ENCODE measurements at regions not wholly inside any gene's neighbourhood (a gene's known extent, or its start where the extent isn't known, plus 50 kb on each side); places are given as distances from the start of the nearest gene placed in this dataset.
"Not testable (repeated sequence)": the region's sequence is repeated elsewhere in the genome, so short reads cannot be mapped to it uniquely, and the experiment has no call there.

DNA sequence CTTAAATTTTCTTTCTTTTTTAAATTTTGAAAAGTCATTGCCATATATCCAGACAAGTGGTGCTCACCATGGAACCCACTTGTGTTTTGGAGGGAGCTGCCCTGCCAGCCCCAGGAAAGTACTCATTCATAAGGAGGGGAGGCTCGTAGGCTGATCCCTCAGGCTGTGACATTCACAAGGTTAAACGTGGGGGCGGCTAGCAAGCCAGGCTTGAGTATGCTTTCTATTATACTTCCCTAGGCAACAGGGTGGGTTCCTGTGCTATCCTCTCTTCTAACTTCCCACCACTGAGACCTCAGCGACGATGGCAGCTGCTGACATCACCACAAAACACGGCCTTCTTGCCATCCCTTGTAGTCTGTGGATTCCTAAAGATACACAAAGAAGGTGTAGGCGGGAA is 160.5 kb upstream of the C2CD4B start:
- H3K9me3 ChIP-seq = no peaks in the 10 kb centered on the region
- no peaks in the 10 kb centered on the region for H3K27me3 ChIP-seq
- no peaks in the 10 kb centered on the region for H3K4me1 ChIP-seq
- TF ChIP-seq, protein P1, sequence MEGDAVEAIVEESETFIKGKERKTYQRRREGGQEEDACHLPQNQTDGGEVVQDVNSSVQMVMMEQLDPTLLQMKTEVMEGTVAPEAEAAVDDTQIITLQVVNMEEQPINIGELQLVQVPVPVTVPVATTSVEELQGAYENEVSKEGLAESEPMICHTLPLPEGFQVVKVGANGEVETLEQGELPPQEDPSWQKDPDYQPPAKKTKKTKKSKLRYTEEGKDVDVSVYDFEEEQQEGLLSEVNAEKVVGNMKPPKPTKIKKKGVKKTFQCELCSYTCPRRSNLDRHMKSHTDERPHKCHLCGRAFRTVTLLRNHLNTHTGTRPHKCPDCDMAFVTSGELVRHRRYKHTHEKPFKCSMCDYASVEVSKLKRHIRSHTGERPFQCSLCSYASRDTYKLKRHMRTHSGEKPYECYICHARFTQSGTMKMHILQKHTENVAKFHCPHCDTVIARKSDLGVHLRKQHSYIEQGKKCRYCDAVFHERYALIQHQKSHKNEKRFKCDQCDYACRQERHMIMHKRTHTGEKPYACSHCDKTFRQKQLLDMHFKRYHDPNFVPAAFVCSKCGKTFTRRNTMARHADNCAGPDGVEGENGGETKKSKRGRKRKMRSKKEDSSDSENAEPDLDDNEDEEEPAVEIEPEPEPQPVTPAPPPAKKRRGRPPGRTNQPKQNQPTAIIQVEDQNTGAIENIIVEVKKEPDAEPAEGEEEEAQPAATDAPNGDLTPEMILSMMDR (IDR thresholded peaks at IDR 0.05) = no peak
- H3K36me3 ChIP-seq = no peaks in the 10 kb centered on the region
- intact Hi-C loops (cut with DNase I) = no loop called here
- H3K27ac ChIP-seq = no peak overlapping the region
- no peak for DNase-seq (ENCODE audit: low spot score in 2 of 2)
- H3K4me3 ChIP-seq = no peak overlapping the region

DNA sequence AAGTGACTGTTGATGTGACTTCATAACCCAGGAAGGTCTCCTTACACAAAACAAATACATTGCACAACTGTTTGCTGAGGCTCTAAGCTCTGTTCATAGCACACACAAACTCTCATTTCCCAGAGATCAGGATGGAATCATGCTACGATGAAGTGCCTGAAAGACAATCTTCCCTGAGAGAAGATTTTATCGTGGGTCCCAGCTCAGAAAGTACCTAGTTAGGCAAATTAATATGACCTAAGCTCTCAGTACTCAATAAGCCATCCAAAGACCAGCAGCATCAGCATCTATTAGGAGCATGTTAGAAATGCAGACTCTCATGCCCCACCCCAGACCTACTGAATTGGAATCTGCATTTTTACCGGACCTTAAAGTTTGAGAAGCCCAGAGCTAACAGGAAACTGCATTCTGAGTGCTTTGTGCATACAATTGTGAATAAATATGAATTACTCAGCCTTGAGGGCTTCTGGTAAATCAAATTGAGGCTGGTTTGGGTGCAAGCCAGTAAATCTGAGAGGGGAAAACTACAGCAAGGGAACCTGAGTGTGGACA is 161.5 kb upstream of the C2CD4B start:
- Histone ChIP-seq H3K9me3 (no peaks in the 10 kb centered on the region), H3K27me3 (no peaks in the 10 kb centered on the region), H3K36me3 (no peaks in the 10 kb centered on the region), H3K4me3 (no peak overlapping the region), H3K4me1 (no peaks in the 10 kb centered on the region), H3K27ac (no peak overlapping the region)
- intact Hi-C loops (cut with DNase I) = no loop called here
- DNase-seq (ENCODE audit: low spot score in 2 of 2) = no peak
- TF ChIP-seq, protein P1 (IDR thresholded peaks at IDR 0.05) = no peak

DNA sequence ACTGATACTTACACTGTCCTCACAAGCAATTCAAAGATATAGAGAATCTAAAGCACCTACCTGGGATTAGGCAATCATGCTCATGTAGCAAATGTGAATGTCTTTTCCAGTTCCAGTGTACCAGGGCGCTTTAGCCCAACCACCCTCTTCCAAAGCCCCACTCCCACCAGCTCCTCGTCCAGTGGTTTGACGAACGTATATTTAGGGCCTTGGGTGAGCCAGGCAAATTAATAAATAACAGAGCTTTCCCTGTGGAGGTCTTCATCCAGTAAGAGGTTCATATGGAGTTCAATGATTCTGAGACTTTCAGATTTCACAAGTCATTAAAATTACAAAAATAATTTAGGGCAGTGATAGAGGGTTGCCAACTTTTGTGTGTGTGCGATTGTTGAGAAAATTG is 162.3 kb upstream of the C2CD4B start:
- Histone ChIP-seq H3K4me3 (no peak overlapping the region), H3K9me3 (no peaks in the 10 kb centered on the region), H3K27ac (no peak overlapping the region), H3K27me3 (no peaks in the 10 kb centered on the region), H3K36me3 (no peaks in the 10 kb centered on the region), H3K4me1 (no peaks in the 10 kb centered on the region)
- TF ChIP-seq, protein P1 (IDR thresholded peaks at IDR 0.05) = no peak
- intact Hi-C loops (cut with DNase I) = no loop called here
- no peak for DNase-seq (ENCODE audit: low spot score in 2 of 2)

DNA sequence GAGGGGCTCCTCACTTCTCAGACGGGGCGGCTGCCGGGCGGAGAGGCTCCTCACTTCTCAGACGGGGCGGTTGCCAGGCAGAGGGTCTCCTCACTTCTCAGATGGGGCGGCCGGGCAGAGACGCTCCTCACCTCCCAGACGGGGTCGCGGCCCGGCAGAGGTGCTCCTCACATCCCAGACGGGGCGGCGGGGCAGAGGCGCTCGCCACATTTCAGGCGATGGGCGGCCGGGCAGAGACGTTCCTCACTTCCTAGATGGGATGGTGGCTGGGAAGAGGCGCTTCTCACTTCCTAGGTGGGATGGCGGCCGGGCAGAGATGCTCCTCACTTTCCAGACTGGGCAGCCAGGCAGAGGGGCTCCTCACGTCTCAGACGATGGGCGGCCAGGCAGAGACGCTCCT is 167.4 kb upstream of the C2CD4B start:
- intact Hi-C loops (cut with DNase I) = not testable (repeated sequence)

DNA sequence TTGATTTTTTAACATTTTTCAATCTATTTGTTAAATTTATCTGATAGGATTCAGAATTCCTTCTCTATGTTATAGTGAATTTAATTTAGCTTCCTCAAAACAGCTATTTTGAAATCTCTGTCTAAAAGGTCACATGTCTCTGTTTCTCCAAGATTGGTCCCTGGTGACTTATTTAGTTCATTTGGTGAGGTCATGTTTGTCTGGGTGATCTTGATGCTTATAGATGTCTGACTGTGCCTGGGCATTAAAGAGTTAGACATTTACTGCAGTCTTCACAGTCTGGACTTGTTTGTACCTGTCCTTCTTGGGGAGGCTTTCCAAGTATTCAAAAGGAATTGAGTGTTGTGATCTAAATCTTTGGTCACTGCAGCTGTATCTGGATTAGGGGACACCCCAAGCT is 169.5 kb upstream of the C2CD4B start:
- intact Hi-C loops (cut with DNase I) = no loop called here
- TF ChIP-seq, protein P1 (IDR thresholded peaks at IDR 0.05) = no peak
- Histone ChIP-seq H3K27me3 (no peaks in the 10 kb centered on the region), H3K4me1 (no peaks in the 10 kb centered on the region), H3K9me3 (no peaks in the 10 kb centered on the region), H3K36me3 (no peaks in the 10 kb centered on the region), H3K27ac (no peak overlapping the region), H3K4me3 (no peak overlapping the region)
- DNase-seq (ENCODE audit: low spot score in 2 of 2) = no peak

More for the DNA sequence above, 167.4 kb upstream of the C2CD4B start:
- not testable (repeated sequence) for H3K9me3 ChIP-seq; H3K27ac ChIP-seq; H3K36me3 ChIP-seq; DNase-seq (ENCODE audit: low spot score in 2 of 2); H3K4me1 ChIP-seq; H3K27me3 ChIP-seq; H3K4me3 ChIP-seq

DNA sequence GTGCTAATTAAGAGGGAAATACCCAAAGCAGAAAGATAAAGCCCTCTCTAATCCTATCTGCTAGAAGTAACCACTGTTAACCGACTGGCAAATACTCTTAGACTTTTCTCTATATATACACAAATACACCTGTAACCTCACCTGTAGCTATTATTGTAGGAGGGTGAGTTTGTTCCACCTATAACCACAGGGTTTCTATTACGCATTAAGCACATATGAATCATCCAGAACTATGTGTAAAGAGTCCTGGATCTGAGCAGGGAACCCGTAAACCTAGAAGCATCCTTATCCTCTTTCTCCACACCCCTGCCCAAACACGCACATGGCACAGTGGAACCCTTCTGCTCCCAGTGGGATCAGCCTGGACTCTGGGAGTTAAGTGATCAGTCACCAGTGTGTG is 172.8 kb upstream of the C2CD4B start:
- no peak overlapping the region for H3K27ac ChIP-seq
- no peaks in the 10 kb centered on the region for H3K36me3 ChIP-seq
- no peak for DNase-seq (ENCODE audit: low spot score in 2 of 2)
- TF ChIP-seq, protein P1 (IDR thresholded peaks at IDR 0.05) = no peak
- H3K9me3 ChIP-seq = no peaks in the 10 kb centered on the region
- no peak overlapping the region for H3K4me3 ChIP-seq
- intact Hi-C loops (cut with DNase I) = no loop called here
- H3K4me1 ChIP-seq = no peaks in the 10 kb centered on the region
- H3K27me3 ChIP-seq = no peaks in the 10 kb centered on the region

Data from ascending aorta (tissue), 2 donors.